ENCODE measurements at regions not wholly inside any gene's neighbourhood (a gene's known extent, or its start where the extent isn't known, plus 50 kb on each side); places are given as distances from the start of the nearest gene placed in this dataset.
A peak's percentile ranks its signal among the peaks of the same experiment; 100 is the strongest.

DNA sequence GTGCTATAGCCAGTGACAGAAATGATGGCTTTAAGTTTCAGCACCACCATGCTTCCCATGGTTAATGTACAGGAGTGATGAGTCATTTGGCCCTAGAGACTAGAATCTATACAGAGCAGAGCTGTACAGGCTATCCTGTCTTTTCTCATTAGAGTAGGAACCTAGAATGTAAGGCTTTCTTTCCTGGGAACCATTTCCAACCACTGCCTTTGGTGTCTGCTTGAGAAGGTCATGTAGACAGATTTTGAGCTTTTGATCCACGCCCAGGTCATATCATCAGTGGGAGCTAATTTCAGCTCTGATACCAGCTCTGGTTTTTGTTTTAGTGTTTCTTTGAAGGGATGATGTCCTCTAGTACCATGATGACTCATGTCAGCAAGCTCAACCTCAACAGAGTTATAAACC is 543.1 kb downstream of the NTRK3 start:
- 44% methylated on average over 1 of the region's 1 CpG for WGBS, 2 donors

GRCh38 chr15:87712211-87712610 is 544.3 kb downstream of the NTRK3 start:
- WGBS, 2 donors = 30 to 45% methylated on average over 2 of the region's 2 CpGs
- Histone ChIP-seq H3K27me3 (no peaks in the 10 kb centered on the region), H3K9me3 (no peaks in the 10 kb centered on the region), H3K36me3 (replicated peaks in 1 of 2; ENCODE audit: insufficient read depth in 1 of 2, low read depth in 2 of 2) (no peaks in the 10 kb centered on the region), H3K27ac (no peak overlapping the region), H3K4me3 (no peak overlapping the region), H3K4me1 (no peaks in the 10 kb centered on the region)
- DNase-seq = no peak
- no peak for ATAC-seq
- intact Hi-C loops (cut with DNase I) = no loop called here
- no peak for TF ChIP-seq POLR2A (IDR thresholded peaks at IDR 0.05)
- TF ChIP-seq, protein P1, sequence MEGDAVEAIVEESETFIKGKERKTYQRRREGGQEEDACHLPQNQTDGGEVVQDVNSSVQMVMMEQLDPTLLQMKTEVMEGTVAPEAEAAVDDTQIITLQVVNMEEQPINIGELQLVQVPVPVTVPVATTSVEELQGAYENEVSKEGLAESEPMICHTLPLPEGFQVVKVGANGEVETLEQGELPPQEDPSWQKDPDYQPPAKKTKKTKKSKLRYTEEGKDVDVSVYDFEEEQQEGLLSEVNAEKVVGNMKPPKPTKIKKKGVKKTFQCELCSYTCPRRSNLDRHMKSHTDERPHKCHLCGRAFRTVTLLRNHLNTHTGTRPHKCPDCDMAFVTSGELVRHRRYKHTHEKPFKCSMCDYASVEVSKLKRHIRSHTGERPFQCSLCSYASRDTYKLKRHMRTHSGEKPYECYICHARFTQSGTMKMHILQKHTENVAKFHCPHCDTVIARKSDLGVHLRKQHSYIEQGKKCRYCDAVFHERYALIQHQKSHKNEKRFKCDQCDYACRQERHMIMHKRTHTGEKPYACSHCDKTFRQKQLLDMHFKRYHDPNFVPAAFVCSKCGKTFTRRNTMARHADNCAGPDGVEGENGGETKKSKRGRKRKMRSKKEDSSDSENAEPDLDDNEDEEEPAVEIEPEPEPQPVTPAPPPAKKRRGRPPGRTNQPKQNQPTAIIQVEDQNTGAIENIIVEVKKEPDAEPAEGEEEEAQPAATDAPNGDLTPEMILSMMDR (IDR thresholded peaks at IDR 0.05) = no peak

More for the DNA sequence above, 543.1 kb downstream of the NTRK3 start:
- DNase-seq (no peak), ATAC-seq (no peak)
- H3K27ac ChIP-seq = no peak overlapping the region
- no peak for TF ChIP-seq POLR2A (IDR thresholded peaks at IDR 0.05)
- TF ChIP-seq, protein P1 (IDR thresholded peaks at IDR 0.05) = no peak
- intact Hi-C loops (cut with DNase I) = no loop called here
- H3K9me3 ChIP-seq = no peaks in the 10 kb centered on the region
- H3K36me3 ChIP-seq (replicated peaks in 1 of 2; ENCODE audit: insufficient read depth in 1 of 2, low read depth in 2 of 2) = no peaks in the 10 kb centered on the region
- no peaks in the 10 kb centered on the region for H3K27me3 ChIP-seq
- H3K4me1 ChIP-seq = no peaks in the 10 kb centered on the region
- no peak overlapping the region for H3K4me3 ChIP-seq

DNA sequence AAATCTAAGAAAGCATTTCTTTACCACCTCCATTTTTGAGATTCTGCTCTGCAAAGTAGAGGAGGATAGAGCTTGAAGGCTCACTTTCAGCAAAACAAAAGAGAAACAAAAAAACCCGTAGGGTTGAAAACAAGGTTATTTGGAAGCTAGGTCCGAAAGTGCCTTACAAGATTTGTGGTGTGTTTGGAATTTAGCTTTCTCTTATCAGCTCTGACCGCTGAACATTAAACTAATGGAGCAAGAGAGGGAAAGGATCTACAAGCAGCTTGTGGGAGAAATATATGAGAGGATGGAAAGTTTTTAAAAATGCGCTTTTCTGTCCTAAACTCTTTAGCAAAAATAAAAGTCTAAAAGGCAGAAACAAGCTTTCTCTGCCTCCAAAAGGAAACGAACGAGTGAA is 545.5 kb downstream of the NTRK3 start:
- DNase-seq = no peak
- TF ChIP-seq, protein P1 (IDR thresholded peaks at IDR 0.05) = no peak
- TF ChIP-seq POLR2A (IDR thresholded peaks at IDR 0.05) = no peak
- ATAC-seq = no peak
- H3K9me3 ChIP-seq = no peaks in the 10 kb centered on the region
- H3K4me3 ChIP-seq = no peak overlapping the region
- H3K4me1 ChIP-seq = no peaks in the 10 kb centered on the region
- intact Hi-C loops (cut with DNase I) = no loop called here
- 33 to 38% methylated on average over 6 of the region's 6 CpGs for WGBS, 2 donors
- H3K27me3 ChIP-seq = no peaks in the 10 kb centered on the region
- no peaks in the 10 kb centered on the region for H3K36me3 ChIP-seq (replicated peaks in 1 of 2; ENCODE audit: insufficient read depth in 1 of 2, low read depth in 2 of 2)
- no peak overlapping the region for H3K27ac ChIP-seq

DNA sequence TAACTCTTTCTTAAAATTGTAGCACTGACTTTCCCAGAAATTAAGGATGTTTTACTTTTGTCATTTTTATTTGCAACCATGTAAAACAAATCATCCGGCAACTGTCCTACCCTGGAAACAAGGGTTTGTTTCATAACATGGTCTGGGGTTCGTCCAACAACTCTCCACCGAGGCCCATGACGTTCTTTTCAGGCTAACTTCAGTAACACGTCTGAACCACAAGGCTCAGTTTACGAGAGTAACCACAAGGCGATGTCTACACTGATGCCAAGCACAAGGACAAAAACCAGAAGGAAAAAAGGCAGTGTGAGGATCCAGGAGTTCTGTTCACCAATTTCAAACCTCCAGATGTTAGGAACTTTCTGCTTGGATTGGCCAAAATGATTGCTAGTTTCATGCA is 546.1 kb downstream of the NTRK3 start:
- H3K36me3 ChIP-seq (replicated peaks in 1 of 2; ENCODE audit: insufficient read depth in 1 of 2, low read depth in 2 of 2) = no peaks in the 10 kb centered on the region
- intact Hi-C loops (cut with DNase I) = no loop called here
- ATAC-seq (peak; percentile 56), DNase-seq (peak; percentile 11 to 43 (median 18))
- no peaks in the 10 kb centered on the region for H3K4me1 ChIP-seq
- no peaks in the 10 kb centered on the region for H3K27me3 ChIP-seq
- H3K9me3 ChIP-seq = no peaks in the 10 kb centered on the region
- WGBS, 2 donors = 65 to 71% methylated on average over 7 of the region's 7 CpGs
- no peak overlapping the region for H3K4me3 ChIP-seq
- H3K27ac ChIP-seq = no peak overlapping the region
- no peak for TF ChIP-seq POLR2A (IDR thresholded peaks at IDR 0.05)
- TF ChIP-seq, protein P1 (IDR thresholded peaks at IDR 0.05) = no peak

DNA sequence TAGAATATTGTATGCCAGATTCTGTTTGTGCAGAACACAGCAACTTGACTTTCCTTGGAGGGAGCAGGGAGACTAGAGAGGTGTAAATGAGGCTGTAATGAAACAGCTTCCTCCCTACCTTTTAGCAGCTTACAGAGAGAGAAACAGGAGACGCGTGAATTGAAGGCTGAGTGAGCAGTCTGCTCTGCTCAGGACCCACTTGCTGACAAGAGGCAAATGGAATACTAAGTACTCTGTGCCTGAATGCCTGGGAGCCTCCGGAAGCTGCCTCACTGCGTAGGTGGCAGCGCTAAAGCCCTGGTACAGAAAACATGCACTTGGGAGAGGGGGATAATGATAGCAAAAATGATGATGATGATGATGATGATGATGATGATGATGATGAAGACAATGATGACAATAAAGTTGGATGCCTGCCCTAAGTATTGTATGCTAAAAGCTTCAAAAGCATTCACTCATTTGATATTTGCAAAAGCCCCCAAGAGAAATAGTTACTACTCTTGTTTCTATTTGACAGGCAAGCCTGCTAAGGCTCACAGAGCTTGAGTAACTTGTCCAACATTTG is 548.9 kb downstream of the NTRK3 start:
- no peak for ATAC-seq
- 62 to 73% methylated on average over 5 of the region's 5 CpGs for WGBS, 2 donors
- intact Hi-C loops (cut with DNase I) = no loop called here

More for the DNA sequence above, 548.9 kb downstream of the NTRK3 start:
- Histone ChIP-seq H3K4me3 (no peak overlapping the region), H3K27ac (no peak overlapping the region), H3K27me3 (no peaks in the 10 kb centered on the region), H3K9me3 (no peaks in the 10 kb centered on the region), H3K4me1 (no peaks in the 10 kb centered on the region), H3K36me3 (replicated peaks in 1 of 2; ENCODE audit: insufficient read depth in 1 of 2, low read depth in 2 of 2) (no peaks in the 10 kb centered on the region)
- DNase-seq = no peak
- no peak for TF ChIP-seq POLR2A (IDR thresholded peaks at IDR 0.05)
- TF ChIP-seq, protein P1 (IDR thresholded peaks at IDR 0.05) = no peak

All from body of pancreas (tissue), 4 donors.